ENCODE measurements at regions not wholly inside any gene's neighbourhood (a gene's known extent, or its start where the extent isn't known, plus 50 kb on each side); places are given as distances from the start of the nearest gene placed in this dataset.

- peaks cover 0 to 4% (median 0%) of the 10 kb centered on the region in 4 donors for H3K4me1 Mint-ChIP-seq
- no peak overlapping the region for H3K4me3 Mint-ChIP-seq
- Histone ChIP-seq H3K9me3 (ENCODE audit: control insufficient read depth in 1 of 2, low read length in 2 of 2) (no peaks in the 10 kb centered on the region), H3K4me3 (ENCODE audit: low read length in 2 of 2) (no peak overlapping the region), H3K27me3 (ENCODE audit: insufficient read depth, low read length) (no peaks in the 10 kb centered on the region), H3K27ac (ENCODE audit: low read depth, low read length) (no peak overlapping the region), H3K4me1 (ENCODE audit: insufficient read depth, low read length) (no peaks in the 10 kb centered on the region), H3K36me3 (ENCODE audit: insufficient read depth, low read length) (no peaks in the 10 kb centered on the region)
- POLR2A ChIA-PET (ENCODE audit: partially characterized antibody), result no interaction called here
- H3K36me3 Mint-ChIP-seq, result no peaks in the 10 kb centered on the region
- intact Hi-C loops (cut with micrococcal nuclease), result no loop called here
- CTCF ChIA-PET (ENCODE audit: partially characterized antibody), result no interaction called here
- no peak overlapping the region for H3K27ac Mint-ChIP-seq
- DNase-seq, result no peak
- H3K9me3 Mint-ChIP-seq, result peaks cover 0 to 1% (median 0%) of the 10 kb centered on the region in 8 donors
- peaks cover 0 to 4% of the 10 kb centered on the region in 2 donors for H3K27me3 Mint-ChIP-seq
Measured at GRCh38 chr13:39254601-39255000, 216.3 kb downstream of the NHLRC3 start.

GRCh38 chr13:39257642-39258041 lies 219.4 kb downstream of the NHLRC3 start:
- no peak overlapping the region for H3K27ac ChIP-seq (ENCODE audit: low read depth, low read length)
- H3K4me1 Mint-ChIP-seq, result peaks cover 0 to 7% (median 0%) of the 10 kb centered on the region in 4 donors
- H3K27me3 Mint-ChIP-seq, result no peaks in the 10 kb centered on the region
- intact Hi-C loops (cut with micrococcal nuclease), result no loop called here
- H3K9me3 ChIP-seq (ENCODE audit: control insufficient read depth in 1 of 2, low read length in 2 of 2), result no peaks in the 10 kb centered on the region
- no peak for DNase-seq
- H3K4me3 Mint-ChIP-seq, result no peak overlapping the region
- H3K36me3 ChIP-seq (ENCODE audit: insufficient read depth, low read length), result no peaks in the 10 kb centered on the region
- H3K36me3 Mint-ChIP-seq, result no peaks in the 10 kb centered on the region
- ChIA-PET CTCF (ENCODE audit: partially characterized antibody) (no interaction called here), POLR2A (ENCODE audit: partially characterized antibody) (no interaction called here)
- peaks cover 0 to 1% (median 0%) of the 10 kb centered on the region in 8 donors for H3K9me3 Mint-ChIP-seq
- no peak overlapping the region for H3K4me3 ChIP-seq (ENCODE audit: low read length in 2 of 2)
- H3K27me3 ChIP-seq (ENCODE audit: insufficient read depth, low read length), result no peaks in the 10 kb centered on the region
- no peaks in the 10 kb centered on the region for H3K4me1 ChIP-seq (ENCODE audit: insufficient read depth, low read length)
- H3K27ac Mint-ChIP-seq, result no peak overlapping the region

- intact Hi-C loops (cut with micrococcal nuclease), result no loop called here
- peaks cover 0 to 1% (median 0%) of the 10 kb centered on the region in 8 donors for H3K9me3 Mint-ChIP-seq
- no peak overlapping the region for H3K4me3 Mint-ChIP-seq
- peak overlapping the region in 2 of 7 donors; percentile 3 to 10 for H3K27ac Mint-ChIP-seq
- Histone ChIP-seq H3K9me3 (ENCODE audit: control insufficient read depth in 1 of 2, low read length in 2 of 2) (no peaks in the 10 kb centered on the region), H3K4me1 (ENCODE audit: insufficient read depth, low read length) (no peaks in the 10 kb centered on the region), H3K27ac (ENCODE audit: low read depth, low read length) (no peak overlapping the region), H3K36me3 (ENCODE audit: insufficient read depth, low read length) (no peaks in the 10 kb centered on the region), H3K27me3 (ENCODE audit: insufficient read depth, low read length) (no peaks in the 10 kb centered on the region), H3K4me3 (ENCODE audit: low read length in 2 of 2) (no peak overlapping the region)
- peaks cover 0 to 7% (median 0%) of the 10 kb centered on the region in 4 donors for H3K4me1 Mint-ChIP-seq
- ChIA-PET POLR2A (ENCODE audit: partially characterized antibody) (no interaction called here), CTCF (ENCODE audit: partially characterized antibody) (no interaction called here)
- no peaks in the 10 kb centered on the region for H3K36me3 Mint-ChIP-seq
- no peaks in the 10 kb centered on the region for H3K27me3 Mint-ChIP-seq
- peak in 1 of 5 donors; percentile 18 for DNase-seq
Measured at GRCh38 chr13:39259371-39260140, 221.3 kb downstream of the NHLRC3 start.

- POLR2A ChIA-PET (ENCODE audit: partially characterized antibody), result no interaction called here
- no peaks in the 10 kb centered on the region for H3K27me3 ChIP-seq (ENCODE audit: insufficient read depth, low read length)
- no peaks in the 10 kb centered on the region for H3K36me3 ChIP-seq (ENCODE audit: insufficient read depth, low read length)
- Mint-ChIP-seq H3K36me3 (no peaks in the 10 kb centered on the region), H3K27me3 (peaks cover 0 to 2% of the 10 kb centered on the region in 2 donors), H3K4me3 (no peak overlapping the region), H3K27ac (no peak overlapping the region), H3K4me1 (peaks cover 0 to 7% (median 0%) of the 10 kb centered on the region in 4 donors), H3K9me3 (no peaks in the 10 kb centered on the region)
- no peaks in the 10 kb centered on the region for H3K9me3 ChIP-seq (ENCODE audit: control insufficient read depth in 1 of 2, low read length in 2 of 2)
- peak in 3 of 5 donors; percentile 3 to 15 (median 10) for DNase-seq
- H3K4me3 ChIP-seq (ENCODE audit: low read length in 2 of 2), result no peak overlapping the region
- no peaks in the 10 kb centered on the region for H3K4me1 ChIP-seq (ENCODE audit: insufficient read depth, low read length)
- intact Hi-C loops (cut with micrococcal nuclease), result no loop called here
- no peak overlapping the region for H3K27ac ChIP-seq (ENCODE audit: low read depth, low read length)
- CTCF ChIA-PET (ENCODE audit: partially characterized antibody), result no interaction called here
Measured at GRCh38 chr13:39263033-39263432, 224.8 kb downstream of the NHLRC3 start.

- H3K4me1 Mint-ChIP-seq, result peaks cover 0 to 7% (median 0%) of the 10 kb centered on the region in 4 donors
- no peaks in the 10 kb centered on the region for H3K36me3 Mint-ChIP-seq
- Histone ChIP-seq H3K4me3 (ENCODE audit: low read length in 2 of 2) (no peak overlapping the region), H3K9me3 (ENCODE audit: control insufficient read depth in 1 of 2, low read length in 2 of 2) (no peaks in the 10 kb centered on the region), H3K27me3 (ENCODE audit: insufficient read depth, low read length) (no peaks in the 10 kb centered on the region), H3K36me3 (ENCODE audit: insufficient read depth, low read length) (no peaks in the 10 kb centered on the region), H3K27ac (ENCODE audit: low read depth, low read length) (no peak overlapping the region), H3K4me1 (ENCODE audit: insufficient read depth, low read length) (no peaks in the 10 kb centered on the region)
- no peak overlapping the region for H3K27ac Mint-ChIP-seq
- CTCF ChIA-PET (ENCODE audit: partially characterized antibody), result interaction anchor here (1.1 kb wide), 1 partner anchor 18 kb away, joined by 3 read pairs; no protein-coding TSS in a partner anchor
- POLR2A ChIA-PET (ENCODE audit: partially characterized antibody), result no interaction called here
- no peak overlapping the region for H3K4me3 Mint-ChIP-seq
- no peak for DNase-seq
- peaks cover 0 to 2% of the 10 kb centered on the region in 2 donors for H3K27me3 Mint-ChIP-seq
- intact Hi-C loops (cut with micrococcal nuclease), result no loop called here
- H3K9me3 Mint-ChIP-seq, result no peaks in the 10 kb centered on the region
Measured at GRCh38 chr13:39263531-39263930, 225.3 kb downstream of the NHLRC3 start.

GRCh38 chr13:39266426-39266825 lies 228.2 kb downstream of the NHLRC3 start:
- Mint-ChIP-seq H3K36me3 (no peaks in the 10 kb centered on the region), H3K4me3 (no peak overlapping the region), H3K4me1 (no peaks in the 10 kb centered on the region), H3K27me3 (peaks cover 2 to 5% of the 10 kb centered on the region in 2 donors), H3K27ac (no peak overlapping the region), H3K9me3 (no peaks in the 10 kb centered on the region)
- ChIA-PET POLR2A (ENCODE audit: partially characterized antibody) (no interaction called here), CTCF (ENCODE audit: partially characterized antibody) (no interaction called here)
- no peak overlapping the region for H3K27ac ChIP-seq (ENCODE audit: low read depth, low read length)
- DNase-seq, result no peak
- intact Hi-C loops (cut with micrococcal nuclease), result no loop called here
- no peak overlapping the region for H3K4me3 ChIP-seq (ENCODE audit: low read length in 2 of 2)
- H3K9me3 ChIP-seq (ENCODE audit: control insufficient read depth in 1 of 2, low read length in 2 of 2), result no peaks in the 10 kb centered on the region
- no peaks in the 10 kb centered on the region for H3K36me3 ChIP-seq (ENCODE audit: insufficient read depth, low read length)
- H3K27me3 ChIP-seq (ENCODE audit: insufficient read depth, low read length), result no peaks in the 10 kb centered on the region
- H3K4me1 ChIP-seq (ENCODE audit: insufficient read depth, low read length), result no peaks in the 10 kb centered on the region

GRCh38 chr13:39268398-39268797 lies 230.1 kb downstream of the NHLRC3 start:
- ChIA-PET POLR2A (ENCODE audit: partially characterized antibody) (no interaction called here), CTCF (ENCODE audit: partially characterized antibody) (no interaction called here)
- Histone ChIP-seq H3K9me3 (ENCODE audit: control insufficient read depth in 1 of 2, low read length in 2 of 2) (no peaks in the 10 kb centered on the region), H3K36me3 (ENCODE audit: insufficient read depth, low read length) (no peaks in the 10 kb centered on the region), H3K4me3 (ENCODE audit: low read length in 2 of 2) (no peak overlapping the region), H3K27me3 (ENCODE audit: insufficient read depth, low read length) (no peaks in the 10 kb centered on the region), H3K4me1 (ENCODE audit: insufficient read depth, low read length) (no peaks in the 10 kb centered on the region), H3K27ac (ENCODE audit: low read depth, low read length) (no peak overlapping the region)
- DNase-seq, result no peak
- Mint-ChIP-seq H3K9me3 (no peaks in the 10 kb centered on the region), H3K27ac (no peak overlapping the region), H3K27me3 (peaks cover 2 to 5% of the 10 kb centered on the region in 2 donors), H3K4me3 (no peak overlapping the region), H3K4me1 (no peaks in the 10 kb centered on the region), H3K36me3 (no peaks in the 10 kb centered on the region)
- intact Hi-C loops (cut with micrococcal nuclease), result no loop called here

Data from CD4-positive, alpha-beta memory T cell (primary cell).